GM18498 (cell line): ENCODE measurements at regions not wholly inside any gene's neighbourhood (a gene's known extent, or its start where the extent isn't known, plus 50 kb on each side); places are given as distances from the start of the nearest gene placed in this dataset.

Experiments used
- ATAC-seq: cut with Tn5 transposase; IDR thresholded peaks from one replicate; pipeline ENCODE4 v1.9.1; 2021; ENCODE audit warnings: mild to moderate bottlenecking, moderate library complexity; ENCODE audit not compliant: unreplicated experiment

DNA sequence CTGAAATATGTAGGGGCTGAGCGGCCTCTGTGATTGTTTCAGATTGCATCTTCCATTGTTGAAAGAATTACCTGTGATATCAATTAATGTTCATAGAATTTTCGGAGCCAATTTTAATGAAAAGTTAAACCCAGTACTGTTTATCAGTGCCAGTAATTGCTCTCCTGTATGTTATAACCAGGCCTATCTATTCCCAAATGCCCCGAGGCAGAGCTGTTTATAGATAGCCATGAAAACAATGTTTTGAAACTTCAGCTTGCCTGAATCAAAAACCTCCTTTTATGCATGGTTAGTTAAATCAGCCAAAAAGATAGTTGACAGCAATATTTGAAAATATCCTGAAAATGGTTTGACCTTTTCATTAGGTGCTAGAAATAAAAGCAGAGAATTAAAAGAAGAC lies 50.1 kb upstream of the HDAC9 start:
- no peak for ATAC-seq
